ENCODE measurements at regions not wholly inside any gene's neighbourhood (a gene's known extent, or its start where the extent isn't known, plus 50 kb on each side); places are given as distances from the start of the nearest gene placed in this dataset.

- no peak for DNase-seq
These were observed 83.5 kb downstream of the TMEM174 start for GRCh38 chr5:73256462-73256861.

- no peak for DNase-seq
These were observed 83.0 kb downstream of the TMEM174 start for GRCh38 chr5:73256012-73256411.

- no peak for DNase-seq
These were observed 81.6 kb downstream of the TMEM174 start for GRCh38 chr5:73254642-73255041.

DNA sequence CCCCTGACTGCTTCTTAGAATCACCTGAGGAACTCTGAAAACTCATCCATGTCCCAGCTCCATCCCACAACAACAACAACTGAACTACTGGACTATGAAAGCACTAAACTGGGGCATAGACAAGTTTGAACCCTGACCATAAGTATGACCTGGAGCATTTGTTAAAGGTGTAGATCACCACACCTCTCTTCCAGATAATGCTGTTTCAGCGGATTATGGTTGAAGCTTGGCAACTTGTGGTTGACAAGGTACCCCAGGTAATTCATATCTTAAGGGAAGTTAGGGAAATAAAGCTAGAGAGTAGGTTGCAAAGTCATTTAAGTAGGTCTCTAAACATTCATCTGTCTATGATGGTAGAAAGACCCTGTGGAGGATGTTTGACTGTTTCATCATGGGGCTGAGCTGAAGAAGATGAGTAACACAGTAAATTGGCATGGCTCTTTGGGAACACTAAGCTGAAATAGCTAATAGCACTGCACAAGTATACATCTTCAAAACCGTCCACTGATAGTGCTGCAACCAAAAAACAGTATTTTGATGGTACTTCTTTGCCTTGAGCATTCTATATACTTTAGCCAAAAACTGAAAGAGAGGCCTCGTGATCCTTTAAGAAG, 80.2 kb downstream of the TMEM174 start:
- DNase-seq: no peak

DNA sequence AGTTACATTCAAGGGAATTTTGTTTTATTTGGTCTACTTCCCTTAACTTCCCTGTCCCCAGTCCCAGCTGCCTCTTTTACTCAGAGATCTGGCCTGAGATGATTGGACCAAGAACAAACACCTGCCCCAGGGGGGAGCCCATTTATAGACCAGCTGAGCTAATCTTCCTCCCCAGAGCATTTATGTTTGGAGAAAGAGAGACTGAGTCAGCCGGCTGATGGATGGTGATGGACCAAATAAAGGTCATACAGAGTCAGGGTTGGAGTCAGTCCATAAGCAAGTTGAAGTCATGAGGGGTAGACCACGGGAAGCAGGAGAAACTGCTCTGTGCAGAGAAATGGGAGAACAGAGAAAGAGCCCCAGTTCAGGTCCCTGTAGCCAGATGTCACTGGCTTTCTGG, 77.7 kb downstream of the TMEM174 start:
- DNase-seq: no peak

DNA sequence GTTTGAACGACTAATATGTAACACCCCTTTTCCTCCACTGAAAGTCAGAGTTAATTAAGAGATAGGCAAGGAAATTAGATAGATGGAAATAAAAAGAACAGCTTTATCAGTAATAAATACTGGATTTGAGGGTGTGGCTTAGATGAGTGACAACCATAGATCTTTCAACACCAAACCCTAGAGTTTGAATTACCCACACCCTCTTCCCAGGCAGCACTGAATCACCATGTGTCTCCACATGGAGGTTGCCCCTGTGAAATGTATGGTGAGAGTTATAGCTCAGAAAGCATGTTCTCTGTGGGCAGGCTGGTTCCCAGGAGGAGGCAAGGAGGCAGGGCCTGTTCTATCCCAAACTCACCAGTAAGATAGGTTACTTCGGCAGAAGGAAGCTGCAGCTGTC, 69.7 kb downstream of the TMEM174 start:
- no peak for DNase-seq

GRCh38 chr5:73238873-73239272, 65.9 kb downstream of the TMEM174 start:
- DNase-seq: no peak

DNA sequence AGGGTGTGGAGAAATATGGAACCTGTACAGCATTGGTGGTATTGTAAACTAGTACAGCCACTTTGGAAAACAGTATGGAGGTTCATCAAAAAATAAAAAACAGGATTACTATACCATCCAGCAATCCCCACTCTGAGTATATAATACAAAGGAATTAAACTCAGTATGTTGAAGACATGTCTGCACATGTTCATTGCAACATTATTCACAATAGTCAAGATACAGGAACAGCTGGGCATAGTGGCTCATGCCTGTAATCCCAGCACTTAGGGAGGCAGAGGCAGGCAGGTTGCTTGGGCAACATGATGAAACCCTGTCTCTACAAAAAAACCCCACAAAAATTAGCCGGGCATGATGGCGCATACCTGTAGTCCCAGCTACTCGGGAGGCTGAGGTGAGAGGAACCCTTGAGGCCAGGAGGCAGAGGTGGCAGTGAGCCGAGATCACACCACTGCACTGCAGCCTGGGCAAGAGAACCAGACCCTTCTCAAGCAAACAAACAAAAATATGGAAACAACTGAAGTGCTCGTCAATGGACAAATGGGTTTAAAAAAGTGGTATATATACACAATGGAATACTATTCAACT, 63.6 kb downstream of the TMEM174 start:
- DNase-seq: no peak

DNA sequence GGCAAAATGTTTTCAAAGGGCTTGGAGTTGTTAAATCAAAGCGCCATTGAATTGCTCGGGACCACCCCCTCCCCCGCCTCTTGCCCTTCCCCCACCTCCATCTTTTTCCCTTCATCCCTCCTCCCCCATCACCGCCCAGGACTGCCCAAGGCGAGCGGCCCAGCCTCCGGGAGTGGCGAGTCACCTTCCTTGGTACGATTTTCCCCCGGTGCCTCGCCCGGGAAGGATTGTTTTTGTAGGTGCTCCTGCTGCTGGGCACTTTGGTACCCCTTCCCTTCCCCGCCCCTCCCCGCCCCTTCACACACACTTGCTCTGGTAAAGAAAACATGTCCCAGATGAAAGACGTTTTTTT, 61.2 kb downstream of the TMEM174 start:
- DNase-seq: no peak

GRCh38 chr5:73233461-73234203, 60.6 kb downstream of the TMEM174 start:
- no peak for DNase-seq

DNA sequence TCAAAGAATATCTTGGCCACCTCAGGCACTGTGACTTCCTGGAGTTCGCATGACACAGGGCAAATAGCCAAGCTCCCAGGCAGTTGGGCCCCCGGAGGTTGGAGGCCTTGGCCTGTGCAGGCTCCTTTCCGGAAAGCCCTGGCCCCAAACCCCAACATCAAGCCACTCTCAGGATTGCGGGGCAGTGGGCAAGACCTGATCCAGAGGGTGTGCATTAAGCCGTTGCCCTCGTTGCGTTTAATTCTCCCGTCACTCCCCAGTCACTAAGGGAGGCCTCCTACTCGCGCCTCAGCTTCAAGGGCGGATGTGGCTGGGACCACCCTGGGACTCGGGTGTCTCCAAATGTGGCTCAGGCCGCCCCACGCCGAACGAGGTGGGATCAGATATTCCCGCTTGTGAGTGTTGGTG, 60.1 kb downstream of the TMEM174 start:
- no peak for DNase-seq

- DNase-seq: no peak
These were observed 59.5 kb downstream of the TMEM174 start for GRCh38 chr5:73232266-73233041.

DNA sequence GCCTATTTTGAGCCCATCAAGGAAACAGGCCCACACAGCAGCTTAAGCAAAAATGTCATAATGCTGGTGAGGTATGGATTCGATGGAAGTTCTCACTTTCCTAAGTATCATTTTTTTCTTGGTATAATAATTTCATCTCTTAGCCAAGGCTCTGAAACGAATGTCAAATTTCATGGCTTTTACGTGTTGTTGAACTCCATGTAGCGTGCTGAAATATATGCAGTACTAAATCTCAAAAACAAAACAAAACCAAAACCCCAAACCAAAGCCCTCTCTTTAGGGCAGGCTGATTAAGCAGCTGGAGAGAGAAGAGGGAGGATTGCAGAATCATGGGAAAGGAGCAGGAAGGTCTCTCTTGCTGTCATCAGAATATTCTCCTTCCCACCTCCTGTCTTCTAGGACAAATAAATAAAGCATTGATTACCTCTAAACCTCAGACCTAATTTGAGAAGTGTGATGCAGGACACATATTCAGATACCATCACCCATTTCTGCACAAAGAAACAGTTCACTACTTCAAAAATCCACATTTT, 58.3 kb downstream of the TMEM174 start:
- no peak for DNase-seq

DNA sequence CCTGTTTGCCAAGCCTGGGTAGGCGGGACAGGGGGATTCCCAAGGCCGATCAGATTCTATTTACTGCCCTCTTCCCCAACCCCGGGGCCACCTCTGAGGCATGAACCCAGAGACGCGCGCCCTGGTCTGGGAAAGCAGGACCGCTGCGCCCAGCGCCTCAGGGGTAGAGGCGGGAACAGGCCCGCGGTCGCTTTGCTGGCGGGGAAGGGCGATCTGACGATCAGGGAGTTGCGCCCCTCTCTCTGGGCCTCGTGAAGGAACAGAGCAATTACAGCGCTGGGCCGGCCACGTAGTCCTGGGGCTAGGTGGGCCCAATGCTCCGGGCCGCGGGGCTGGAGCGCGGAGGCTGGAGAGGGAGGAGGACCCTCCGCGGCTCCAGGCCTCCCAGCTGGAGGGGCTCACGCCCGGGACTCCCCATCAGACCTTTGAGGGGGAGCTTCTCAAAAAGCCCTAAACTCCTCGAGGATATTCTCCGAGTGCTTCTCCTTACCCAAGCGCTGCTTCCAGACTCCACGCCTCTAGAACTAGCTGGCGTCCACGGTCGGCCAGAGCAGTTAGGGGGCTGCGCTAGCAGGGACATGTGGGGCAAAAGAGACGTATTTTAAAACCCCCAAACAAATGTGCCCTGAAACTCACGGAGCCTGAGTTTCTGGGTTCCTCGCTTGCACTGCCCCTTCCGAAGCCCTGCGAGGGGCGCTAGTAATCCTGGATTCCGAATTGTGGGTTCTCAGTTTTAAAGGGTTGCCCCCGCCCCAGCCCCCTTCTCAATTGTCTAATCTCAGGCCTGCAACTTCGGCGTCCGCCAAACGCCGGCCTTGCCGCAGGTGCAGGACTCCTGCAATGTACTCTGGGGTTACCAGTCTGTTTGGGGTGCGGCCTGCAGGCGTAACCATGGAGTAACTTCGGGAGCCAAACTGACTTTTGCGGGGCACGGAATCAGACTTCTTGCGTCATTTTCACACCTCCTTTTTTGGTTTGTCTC, 57.6 kb downstream of the TMEM174 start:
- no peak for DNase-seq

DNA sequence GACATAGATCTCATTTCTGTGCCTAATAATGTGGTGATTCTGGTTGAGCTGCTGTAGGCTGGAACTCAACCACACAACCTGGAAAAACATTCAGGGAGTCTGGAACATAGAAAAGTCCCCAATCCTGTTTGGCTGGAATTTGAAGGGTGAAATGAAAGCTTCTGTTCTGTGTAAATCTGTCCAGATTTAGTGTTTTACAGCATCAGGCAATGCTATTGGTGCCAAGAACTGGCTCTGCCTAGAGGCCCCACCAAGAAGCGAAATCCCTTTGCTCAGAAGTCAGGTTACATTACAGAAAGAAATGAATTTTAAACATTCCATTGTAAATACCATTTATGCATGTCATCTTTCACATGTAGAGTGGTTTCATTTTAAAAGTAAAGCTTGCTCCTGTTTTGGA, 56.3 kb downstream of the TMEM174 start:
- no peak for DNase-seq

- DNase-seq: no peak
These were observed 55.1 kb downstream of the TMEM174 start for GRCh38 chr5:73228052-73228451.

Data from CD4-positive, alpha-beta T cell treated with Interleukin-17A for 1 hour (primary cell).